Nephron progenitor cell (in vitro differentiated cells): ENCODE measurements at regions not wholly inside any gene's neighbourhood (a gene's known extent, or its start where the extent isn't known, plus 50 kb on each side); places are given as distances from the start of the nearest gene placed in this dataset.

Source experiments
- DNase-seq: peaks from one replicate; pipeline ENCODE4 v3.0.0; 2021
- H3K27ac Mint-ChIP-seq: 2 replicates; pipeline ENCODE4 v1.8.0; 2021; ENCODE audit warnings: mild to moderate bottlenecking, moderate library complexity, mixed read lengths
- H3K27me3 Mint-ChIP-seq: 2 replicates; pipeline ENCODE4 v1.8.0; 2021; ENCODE audit warnings: mild to moderate bottlenecking, low read depth, mixed read lengths; ENCODE audit not compliant: poor library complexity
- H3K36me3 Mint-ChIP-seq: 2 replicates; pipeline ENCODE4 v1.8.0; 2021; ENCODE audit warnings: low read depth, mixed read lengths
- H3K4me1 Mint-ChIP-seq: 2 replicates; pipeline ENCODE4 v1.8.0; 2021; ENCODE audit warnings: mixed read lengths
- H3K4me3 Mint-ChIP-seq: 2 replicates; pipeline ENCODE4 v1.8.0; 2021; ENCODE audit warnings: mild to moderate bottlenecking, moderate library complexity, mixed read lengths
- H3K9me3 Mint-ChIP-seq: 2 replicates; pipeline ENCODE4 v1.8.0; 2021; ENCODE audit warnings: mild to moderate bottlenecking, moderate library complexity, mixed read lengths
- TF ChIP-seq, protein P1 (sequence below): fragments of 200-600 bp; sonication (generic); IDR thresholded peaks from 2 replicates; pipeline ENCODE4 v1.5.0; 2021; ENCODE audit warnings: antibody characterized with exemption

DNA sequence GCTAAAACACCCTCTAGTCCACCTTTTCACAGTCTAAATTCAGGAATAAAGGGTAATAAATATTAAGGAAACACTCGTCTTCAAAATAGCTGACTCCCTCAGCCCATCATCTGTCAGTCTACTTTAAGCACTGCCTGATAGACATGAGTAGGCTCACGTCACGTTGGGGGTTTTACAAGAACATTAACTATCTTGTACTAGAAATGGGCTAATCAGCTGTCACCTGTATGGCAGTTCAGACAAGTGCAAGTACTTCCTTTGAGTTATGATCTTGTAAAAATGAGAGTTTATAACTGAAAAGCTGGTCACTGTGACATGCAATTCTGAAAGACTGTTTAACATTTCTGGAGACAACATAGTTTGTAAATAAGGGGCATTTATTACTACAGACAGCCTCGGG is 936.7 kb upstream of the CTNND2 start:
- no peak for DNase-seq
- no peaks in the 10 kb centered on the region for H3K9me3 Mint-ChIP-seq
- TF ChIP-seq, protein P1, sequence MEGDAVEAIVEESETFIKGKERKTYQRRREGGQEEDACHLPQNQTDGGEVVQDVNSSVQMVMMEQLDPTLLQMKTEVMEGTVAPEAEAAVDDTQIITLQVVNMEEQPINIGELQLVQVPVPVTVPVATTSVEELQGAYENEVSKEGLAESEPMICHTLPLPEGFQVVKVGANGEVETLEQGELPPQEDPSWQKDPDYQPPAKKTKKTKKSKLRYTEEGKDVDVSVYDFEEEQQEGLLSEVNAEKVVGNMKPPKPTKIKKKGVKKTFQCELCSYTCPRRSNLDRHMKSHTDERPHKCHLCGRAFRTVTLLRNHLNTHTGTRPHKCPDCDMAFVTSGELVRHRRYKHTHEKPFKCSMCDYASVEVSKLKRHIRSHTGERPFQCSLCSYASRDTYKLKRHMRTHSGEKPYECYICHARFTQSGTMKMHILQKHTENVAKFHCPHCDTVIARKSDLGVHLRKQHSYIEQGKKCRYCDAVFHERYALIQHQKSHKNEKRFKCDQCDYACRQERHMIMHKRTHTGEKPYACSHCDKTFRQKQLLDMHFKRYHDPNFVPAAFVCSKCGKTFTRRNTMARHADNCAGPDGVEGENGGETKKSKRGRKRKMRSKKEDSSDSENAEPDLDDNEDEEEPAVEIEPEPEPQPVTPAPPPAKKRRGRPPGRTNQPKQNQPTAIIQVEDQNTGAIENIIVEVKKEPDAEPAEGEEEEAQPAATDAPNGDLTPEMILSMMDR, result no peak
- H3K27me3 Mint-ChIP-seq, result peaks cover 2% of the 10 kb centered on the region
- no peaks in the 10 kb centered on the region for H3K36me3 Mint-ChIP-seq
- H3K27ac Mint-ChIP-seq, result no peak overlapping the region
- no peak overlapping the region for H3K4me3 Mint-ChIP-seq
- H3K4me1 Mint-ChIP-seq, result no peaks in the 10 kb centered on the region

DNA sequence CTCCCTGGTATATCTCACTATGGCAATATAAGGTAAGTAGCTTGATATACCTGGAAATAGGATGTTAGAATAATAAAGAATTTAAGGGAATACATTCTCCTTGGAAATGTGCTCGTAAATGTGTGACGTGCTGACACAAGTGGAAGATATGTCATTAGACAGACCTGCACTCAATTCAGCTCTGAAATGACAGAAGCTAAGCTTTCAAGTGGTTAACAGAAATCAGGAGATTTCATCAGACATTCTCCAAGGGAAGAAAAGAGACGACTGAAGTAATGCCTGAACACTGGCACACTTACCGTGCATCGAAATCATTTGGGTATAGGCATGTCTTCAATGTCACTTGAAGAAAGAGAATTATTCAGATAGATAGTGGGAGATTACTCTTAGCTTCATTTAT is 933.3 kb upstream of the CTNND2 start:
- no peaks in the 10 kb centered on the region for H3K36me3 Mint-ChIP-seq
- no peaks in the 10 kb centered on the region for H3K4me1 Mint-ChIP-seq
- no peaks in the 10 kb centered on the region for H3K9me3 Mint-ChIP-seq
- no peak overlapping the region for H3K4me3 Mint-ChIP-seq
- H3K27me3 Mint-ChIP-seq, result peaks cover 2% of the 10 kb centered on the region
- no peak for DNase-seq
- H3K27ac Mint-ChIP-seq, result no peak overlapping the region
- TF ChIP-seq, protein P1, result no peak

DNA sequence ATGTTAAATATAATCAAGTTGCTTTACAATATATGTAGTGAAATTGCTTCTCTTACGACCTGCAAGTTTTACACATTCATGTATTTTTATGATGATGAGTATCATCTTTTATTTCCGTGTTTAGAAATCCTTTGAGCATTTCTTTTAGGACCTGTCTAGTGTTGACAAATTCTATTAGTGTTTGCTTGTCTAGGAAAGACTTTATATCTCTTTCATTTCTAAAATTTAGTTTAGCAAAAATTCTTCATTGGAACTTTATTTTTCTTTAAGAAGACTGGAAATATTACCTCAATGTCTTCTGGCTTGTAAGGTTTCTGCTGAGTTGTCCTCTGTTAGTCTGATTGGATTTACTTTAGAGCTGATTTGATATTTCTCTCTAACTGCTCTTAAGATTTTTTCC is 920.9 kb upstream of the CTNND2 start:
- Mint-ChIP-seq H3K36me3 (no peaks in the 10 kb centered on the region), H3K4me1 (no peaks in the 10 kb centered on the region), H3K27me3 (peaks cover 2% of the 10 kb centered on the region), H3K9me3 (peaks cover 31% of the 10 kb centered on the region), H3K27ac (no peak overlapping the region), H3K4me3 (no peak overlapping the region)
- no peak for DNase-seq
- TF ChIP-seq, protein P1, result no peak

DNA sequence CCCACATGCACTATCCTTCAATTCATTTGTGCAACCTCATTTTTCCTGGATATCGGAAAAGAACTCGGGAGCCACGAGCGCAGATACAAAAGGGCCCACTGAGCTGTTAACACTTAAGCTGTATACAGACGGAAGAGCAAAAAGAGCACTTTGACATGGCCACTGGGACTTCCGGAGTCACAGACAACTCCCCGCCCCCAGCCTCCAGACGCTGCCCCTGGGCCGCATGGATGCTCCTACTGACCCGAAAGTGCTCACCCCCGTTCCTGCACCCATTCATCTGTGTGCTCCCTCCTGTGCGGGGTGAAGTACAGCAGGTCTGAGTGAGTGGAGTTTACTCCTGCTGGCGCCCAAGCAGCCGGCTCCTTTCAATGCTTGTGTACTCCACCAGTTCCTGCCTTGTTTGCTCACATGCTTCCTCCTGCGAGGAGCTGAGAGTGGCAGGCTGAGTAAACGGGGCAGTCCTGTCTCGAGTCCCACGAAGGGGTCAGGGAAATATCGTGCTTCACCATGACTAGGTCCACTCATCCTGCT is 901.0 kb upstream of the CTNND2 start:
- Mint-ChIP-seq H3K36me3 (no peaks in the 10 kb centered on the region), H3K27me3 (no peaks in the 10 kb centered on the region), H3K4me3 (no peak overlapping the region), H3K9me3 (no peaks in the 10 kb centered on the region), H3K27ac (peak overlapping the region; percentile 87), H3K4me1 (no peaks in the 10 kb centered on the region)
- TF ChIP-seq, protein P1, result no peak
- DNase-seq, result peak; percentile 2

DNA sequence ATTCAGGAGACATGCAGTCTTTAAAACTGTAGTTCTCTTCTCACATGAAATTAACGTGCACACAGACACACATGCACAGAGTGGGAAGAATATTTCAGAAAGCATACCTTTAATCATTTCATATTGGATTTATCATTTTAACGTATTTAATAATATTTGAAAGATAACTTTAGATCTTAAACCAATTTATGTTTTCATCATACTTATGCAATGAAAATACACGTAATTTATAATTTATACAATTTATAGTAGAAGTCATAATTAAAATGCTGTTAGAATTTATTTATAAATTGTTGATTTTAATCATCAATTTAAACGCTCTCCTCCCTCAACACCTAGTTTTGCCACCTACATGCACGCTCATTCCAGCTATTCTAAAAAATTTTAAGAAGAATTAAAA is 894.9 kb upstream of the CTNND2 start:
- Mint-ChIP-seq H3K4me3 (no peak overlapping the region), H3K9me3 (peaks cover 16% of the 10 kb centered on the region), H3K4me1 (no peaks in the 10 kb centered on the region), H3K27ac (no peak overlapping the region), H3K36me3 (no peaks in the 10 kb centered on the region), H3K27me3 (no peaks in the 10 kb centered on the region)
- DNase-seq, result no peak
- TF ChIP-seq, protein P1, result no peak

DNA sequence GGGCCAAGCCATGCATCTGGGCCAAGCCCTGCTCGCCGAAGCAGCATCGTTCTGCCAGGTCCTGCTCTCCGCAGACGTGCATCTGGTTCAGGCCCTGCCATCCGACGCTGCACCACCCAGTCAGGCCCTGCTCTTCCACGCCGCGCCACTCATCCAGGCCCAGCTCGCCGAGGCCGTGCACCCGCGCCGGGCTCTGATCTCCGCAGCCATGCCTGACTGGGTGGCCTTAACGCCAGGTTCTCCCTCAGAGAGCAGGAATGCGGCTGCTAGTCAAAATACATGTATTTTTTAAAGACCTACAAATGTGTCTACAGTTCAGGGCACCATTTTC is 891.1 kb upstream of the CTNND2 start:
- Mint-ChIP-seq H3K4me1 (no peaks in the 10 kb centered on the region), H3K27me3 (no peaks in the 10 kb centered on the region), H3K27ac (no peak overlapping the region), H3K36me3 (no peaks in the 10 kb centered on the region), H3K9me3 (peaks cover 22% of the 10 kb centered on the region), H3K4me3 (no peak overlapping the region)
- DNase-seq, result no peak
- TF ChIP-seq, protein P1, result no peak
